ENCODE measurements at regions not wholly inside any gene's neighbourhood (a gene's known extent, or its start where the extent isn't known, plus 50 kb on each side); places are given as distances from the start of the nearest gene placed in this dataset.

DNA sequence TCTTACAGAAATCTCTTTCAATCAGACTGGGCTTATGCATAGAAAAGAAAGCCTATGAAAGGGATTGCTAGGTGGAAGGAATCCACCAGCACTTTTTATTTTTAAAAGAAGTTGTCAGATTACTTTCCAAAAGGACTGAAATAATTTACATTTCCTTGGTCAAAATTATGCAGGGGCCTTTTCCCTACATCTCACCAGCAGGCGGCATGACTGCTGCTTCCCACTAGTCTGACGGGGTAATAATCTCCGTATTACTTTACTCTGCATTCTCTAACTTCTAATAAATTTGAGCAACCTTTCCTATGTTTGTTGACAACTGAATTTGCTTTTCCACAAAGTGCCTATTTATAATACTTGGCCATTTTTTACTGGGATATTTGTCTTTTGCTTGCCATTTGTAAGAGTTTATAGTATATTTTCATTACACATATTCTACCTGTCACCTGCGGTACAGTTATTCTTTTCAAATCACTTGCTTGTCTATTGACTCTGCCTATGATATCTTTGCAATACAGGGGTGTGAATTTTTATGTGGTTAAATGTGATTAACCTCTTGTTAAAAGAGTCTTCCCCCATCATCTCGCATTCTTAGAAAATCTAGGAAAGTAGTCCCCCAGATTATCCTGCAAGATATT lies 51.9 kb upstream of the USP47 start:
- Histone ChIP-seq H3K9me3 (ENCODE audit: control insufficient read depth, insufficient read depth, low read length) (no peaks in the 10 kb centered on the region), H3K4me3 (ENCODE audit: low read length) (no peak overlapping the region), H3K4me1 (ENCODE audit: control insufficient read depth, insufficient read depth, low read length) (no peaks in the 10 kb centered on the region), H3K27ac (ENCODE audit: low read length) (no peak overlapping the region), H3K27me3 (ENCODE audit: control insufficient read depth, insufficient read depth, low read length) (peaks cover 13% of the 10 kb centered on the region), H3K36me3 (ENCODE audit: control insufficient read depth, insufficient read depth, low read length) (no peaks in the 10 kb centered on the region)
- no peaks in the 10 kb centered on the region for H3K9me3 Mint-ChIP-seq
- intact Hi-C loops (cut with micrococcal nuclease): loop anchor here (2.0 to 5.0 kb wide), 3 partner anchors 297 to 998 kb away; no protein-coding TSS in a partner anchor
- H3K27ac Mint-ChIP-seq: no peak overlapping the region
- no peak overlapping the region for H3K4me3 Mint-ChIP-seq
- 56% methylated on average over 3 of the region's 5 CpGs for WGBS (ENCODE audit: insufficient coverage)
- no peaks in the 10 kb centered on the region for H3K4me1 Mint-ChIP-seq
- H3K36me3 Mint-ChIP-seq: no peaks in the 10 kb centered on the region
- no peak for ATAC-seq
- peaks cover 12 to 14% of the 10 kb centered on the region in 2 donors for H3K27me3 Mint-ChIP-seq (ENCODE audit: low read depth in 2 of 2)
- peak in 1 of 2 donors; percentile 40 for DNase-seq
- TF ChIP-seq, protein P1, sequence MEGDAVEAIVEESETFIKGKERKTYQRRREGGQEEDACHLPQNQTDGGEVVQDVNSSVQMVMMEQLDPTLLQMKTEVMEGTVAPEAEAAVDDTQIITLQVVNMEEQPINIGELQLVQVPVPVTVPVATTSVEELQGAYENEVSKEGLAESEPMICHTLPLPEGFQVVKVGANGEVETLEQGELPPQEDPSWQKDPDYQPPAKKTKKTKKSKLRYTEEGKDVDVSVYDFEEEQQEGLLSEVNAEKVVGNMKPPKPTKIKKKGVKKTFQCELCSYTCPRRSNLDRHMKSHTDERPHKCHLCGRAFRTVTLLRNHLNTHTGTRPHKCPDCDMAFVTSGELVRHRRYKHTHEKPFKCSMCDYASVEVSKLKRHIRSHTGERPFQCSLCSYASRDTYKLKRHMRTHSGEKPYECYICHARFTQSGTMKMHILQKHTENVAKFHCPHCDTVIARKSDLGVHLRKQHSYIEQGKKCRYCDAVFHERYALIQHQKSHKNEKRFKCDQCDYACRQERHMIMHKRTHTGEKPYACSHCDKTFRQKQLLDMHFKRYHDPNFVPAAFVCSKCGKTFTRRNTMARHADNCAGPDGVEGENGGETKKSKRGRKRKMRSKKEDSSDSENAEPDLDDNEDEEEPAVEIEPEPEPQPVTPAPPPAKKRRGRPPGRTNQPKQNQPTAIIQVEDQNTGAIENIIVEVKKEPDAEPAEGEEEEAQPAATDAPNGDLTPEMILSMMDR (IDR thresholded peaks at IDR 0.05): no peak

DNA sequence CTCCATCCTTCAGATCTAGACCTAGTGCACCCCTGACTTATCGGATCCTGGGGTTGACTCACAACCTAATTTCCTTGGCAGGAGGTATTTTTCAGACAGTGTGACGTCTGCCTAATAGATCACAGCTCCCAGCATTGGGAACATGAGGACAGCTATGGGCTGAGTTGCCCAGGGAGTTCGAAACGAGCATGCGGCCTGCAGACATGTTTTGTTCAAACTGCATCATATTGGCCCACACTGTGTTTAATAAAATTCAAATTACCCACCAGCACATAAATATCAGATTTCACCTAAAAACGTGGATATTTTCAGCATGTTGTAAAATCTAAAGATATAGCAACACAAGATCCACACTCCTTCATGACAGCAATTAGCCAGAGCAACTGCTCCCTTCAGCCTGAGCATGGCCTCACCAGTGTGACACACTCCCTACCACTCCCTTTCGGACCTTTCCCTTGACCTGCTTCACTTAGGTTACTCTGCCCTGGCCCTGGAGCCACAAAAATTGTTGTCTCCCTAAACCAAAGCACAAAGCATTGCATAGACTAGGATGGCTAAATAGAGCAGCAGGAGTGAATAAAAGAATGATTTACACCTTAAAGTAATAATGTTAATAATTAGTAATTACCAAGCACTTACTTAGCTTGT lies 53.6 kb upstream of the USP47 start:
- TF ChIP-seq, protein P1 (IDR thresholded peaks at IDR 0.05): peak; percentile 47
- Mint-ChIP-seq H3K4me1 (no peaks in the 10 kb centered on the region), H3K27me3 (ENCODE audit: low read depth in 2 of 2) (peaks cover 8 to 15% of the 10 kb centered on the region in 2 donors), H3K4me3 (no peak overlapping the region), H3K27ac (no peak overlapping the region), H3K9me3 (no peaks in the 10 kb centered on the region), H3K36me3 (no peaks in the 10 kb centered on the region)
- Histone ChIP-seq H3K9me3 (ENCODE audit: control insufficient read depth, insufficient read depth, low read length) (no peaks in the 10 kb centered on the region), H3K27ac (ENCODE audit: low read length) (no peak overlapping the region), H3K4me3 (ENCODE audit: low read length) (no peak overlapping the region), H3K4me1 (ENCODE audit: control insufficient read depth, insufficient read depth, low read length) (no peaks in the 10 kb centered on the region), H3K27me3 (ENCODE audit: control insufficient read depth, insufficient read depth, low read length) (peaks cover 5% of the 10 kb centered on the region), H3K36me3 (ENCODE audit: control insufficient read depth, insufficient read depth, low read length) (no peaks in the 10 kb centered on the region)
- WGBS (ENCODE audit: insufficient coverage): 63% methylated on average over 7 of the region's 7 CpGs
- intact Hi-C loops (cut with micrococcal nuclease): loop anchor here (2.0 to 5.0 kb wide), 3 partner anchors 295 to 996 kb away; no protein-coding TSS in a partner anchor
- DNase-seq: no peak
- peak in 1 of 3 donors; percentile 18 for ATAC-seq

DNA sequence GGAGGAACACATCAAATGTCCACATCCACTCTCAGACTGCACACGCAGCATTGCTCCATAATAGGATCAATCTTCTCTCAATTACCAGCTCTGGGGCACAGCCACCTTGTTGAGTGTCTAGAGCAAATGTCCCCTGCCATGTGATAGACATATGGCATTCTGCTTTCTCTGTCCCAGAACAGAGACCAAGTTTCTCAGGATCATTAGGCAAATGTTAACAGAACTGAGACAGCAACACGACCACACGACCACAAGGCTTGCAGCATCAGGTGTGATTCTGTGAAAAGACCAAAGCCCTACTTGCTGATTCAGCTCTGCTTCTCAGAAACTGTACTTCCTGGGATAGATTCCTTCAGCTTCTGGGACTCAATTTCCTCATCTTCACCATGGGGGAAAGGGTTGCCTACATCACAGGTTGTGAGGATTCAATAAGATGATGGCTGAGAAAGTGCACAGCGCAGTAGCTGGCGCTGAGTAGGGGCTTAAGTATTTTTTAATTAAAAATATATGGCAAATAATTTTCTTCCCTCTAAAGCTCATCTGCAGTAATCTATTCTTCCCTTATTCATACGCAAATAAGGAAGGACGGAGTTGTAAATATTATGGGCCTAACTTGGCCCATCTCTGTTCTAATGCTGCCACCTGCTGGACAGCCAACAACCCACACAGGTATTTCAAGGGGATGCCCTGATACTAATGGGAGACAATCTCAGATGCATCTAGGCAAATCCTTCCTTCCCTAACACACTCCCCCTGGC lies 54.3 kb upstream of the USP47 start:
- Histone ChIP-seq H3K27me3 (ENCODE audit: control insufficient read depth, insufficient read depth, low read length) (no peaks in the 10 kb centered on the region), H3K27ac (ENCODE audit: low read length) (no peak overlapping the region), H3K9me3 (ENCODE audit: control insufficient read depth, insufficient read depth, low read length) (no peaks in the 10 kb centered on the region), H3K4me3 (ENCODE audit: low read length) (no peak overlapping the region), H3K4me1 (ENCODE audit: control insufficient read depth, insufficient read depth, low read length) (no peaks in the 10 kb centered on the region), H3K36me3 (ENCODE audit: control insufficient read depth, insufficient read depth, low read length) (no peaks in the 10 kb centered on the region)
- Mint-ChIP-seq H3K27ac (no peak overlapping the region), H3K4me3 (no peak overlapping the region), H3K27me3 (ENCODE audit: low read depth in 2 of 2) (peaks cover 9 to 15% of the 10 kb centered on the region in 2 donors), H3K36me3 (no peaks in the 10 kb centered on the region), H3K4me1 (no peaks in the 10 kb centered on the region), H3K9me3 (no peaks in the 10 kb centered on the region)
- 64% methylated on average over 4 of the region's 7 CpGs for WGBS (ENCODE audit: insufficient coverage)
- ATAC-seq (peak; percentile 83 to 90 (median 89)), DNase-seq (peak; percentile 55 to 84)
- TF ChIP-seq, protein P1 (IDR thresholded peaks at IDR 0.05): peak; percentile 95
- intact Hi-C loops (cut with micrococcal nuclease): loop anchor here (1.0 to 5.0 kb wide), 4 partner anchors 295 to 995 kb away; no protein-coding TSS in a partner anchor

Measured in natural killer cell (primary cell).